Fibroblast of lung (primary cell): ENCODE measurements at regions not wholly inside any gene's neighbourhood (a gene's known extent, or its start where the extent isn't known, plus 50 kb on each side); places are given as distances from the start of the nearest gene placed in this dataset.

Experiments used
- EZH2 ChIP-seq: IDR thresholded peaks from 2 replicates; pipeline ENCODE4 v1.5.1; 2012; ENCODE audit warnings: low read length, control low read depth, mild to moderate bottlenecking; ENCODE audit errors: missing control alignments
- TF ChIP-seq, protein P1 (sequence below), 2 donors: IDR thresholded peaks in 1 of 2; conservative IDR thresholded peaks in 1 of 2; 1 replicate in 1 of 2; 2 replicates in 1 of 2; pipeline ENCODE4 v1.5.1; 2011 to 2012; ENCODE audit warnings: low read length in 2 of 2, control low read depth in 1 of 2, inconsistent platforms in 1 of 2, low read depth in 1 of 2, mild to moderate bottlenecking in 1 of 2

GRCh38 chr7:19060761-19061259 is 56.6 kb downstream of the TWIST1 start:
- TF ChIP-seq, protein P1, sequence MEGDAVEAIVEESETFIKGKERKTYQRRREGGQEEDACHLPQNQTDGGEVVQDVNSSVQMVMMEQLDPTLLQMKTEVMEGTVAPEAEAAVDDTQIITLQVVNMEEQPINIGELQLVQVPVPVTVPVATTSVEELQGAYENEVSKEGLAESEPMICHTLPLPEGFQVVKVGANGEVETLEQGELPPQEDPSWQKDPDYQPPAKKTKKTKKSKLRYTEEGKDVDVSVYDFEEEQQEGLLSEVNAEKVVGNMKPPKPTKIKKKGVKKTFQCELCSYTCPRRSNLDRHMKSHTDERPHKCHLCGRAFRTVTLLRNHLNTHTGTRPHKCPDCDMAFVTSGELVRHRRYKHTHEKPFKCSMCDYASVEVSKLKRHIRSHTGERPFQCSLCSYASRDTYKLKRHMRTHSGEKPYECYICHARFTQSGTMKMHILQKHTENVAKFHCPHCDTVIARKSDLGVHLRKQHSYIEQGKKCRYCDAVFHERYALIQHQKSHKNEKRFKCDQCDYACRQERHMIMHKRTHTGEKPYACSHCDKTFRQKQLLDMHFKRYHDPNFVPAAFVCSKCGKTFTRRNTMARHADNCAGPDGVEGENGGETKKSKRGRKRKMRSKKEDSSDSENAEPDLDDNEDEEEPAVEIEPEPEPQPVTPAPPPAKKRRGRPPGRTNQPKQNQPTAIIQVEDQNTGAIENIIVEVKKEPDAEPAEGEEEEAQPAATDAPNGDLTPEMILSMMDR (conservative IDR thresholded peaks at IDR 0.05 in 1 of 2, IDR thresholded peaks at IDR 0.05 in 1 of 2; ENCODE audit: low read depth in 1 of 2, low read length in 2 of 2), result no peak
- no peak for TF ChIP-seq EZH2
